Inferior parietal cortex (tissue), 1 donor: ENCODE measurements at regions not wholly inside any gene's neighbourhood (a gene's known extent, or its start where the extent isn't known, plus 50 kb on each side); places are given as distances from the start of the nearest gene placed in this dataset.
A peak's percentile ranks its signal among the peaks of the same experiment; 100 is the strongest.
"Not testable (repeated sequence)": the region's sequence is repeated elsewhere in the genome, so short reads cannot be mapped to it uniquely, and the experiment has no call there.

Source experiments
- DNase-seq: peaks from one replicate; pipeline ENCODE4 v3.0.0-alpha.2; 2016; ENCODE audit errors: extremely low spot score

DNA sequence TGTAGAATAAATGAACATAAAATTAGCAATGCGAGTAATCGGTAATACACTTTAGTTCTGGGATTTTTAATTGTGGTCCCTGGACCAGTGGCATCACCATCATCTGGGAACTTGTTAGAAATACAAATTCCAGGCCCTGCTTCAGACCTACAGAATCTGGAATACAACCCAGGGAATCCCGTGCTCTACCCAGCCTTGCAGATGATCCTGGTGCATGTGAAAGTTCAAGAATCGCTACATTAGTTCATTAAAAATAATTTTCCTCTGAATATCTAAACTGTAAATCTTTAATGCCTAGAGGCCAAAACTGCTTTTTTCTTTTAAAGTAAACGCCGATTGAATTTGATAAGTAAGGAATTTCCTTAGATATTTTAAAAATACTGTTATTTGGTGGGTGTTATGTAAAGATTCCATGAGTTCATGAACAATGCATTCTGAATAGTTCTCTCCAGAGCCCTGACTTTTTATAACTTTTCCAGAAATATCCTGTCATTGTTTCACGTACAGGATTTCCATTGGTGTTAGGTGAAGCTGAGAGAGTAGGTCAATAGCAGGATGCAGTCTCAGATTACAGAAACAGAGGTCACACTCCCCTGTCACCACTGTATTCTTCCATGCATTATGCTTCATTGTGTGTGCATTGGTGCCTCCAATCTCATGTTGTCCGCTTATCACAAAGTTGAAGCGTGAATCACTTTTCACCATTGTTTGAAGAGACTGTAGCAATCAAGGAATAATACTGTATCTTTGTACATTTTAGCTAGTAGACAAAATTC, 596.5 kb upstream of the KLF12 start:
- DNase-seq: no peak

DNA sequence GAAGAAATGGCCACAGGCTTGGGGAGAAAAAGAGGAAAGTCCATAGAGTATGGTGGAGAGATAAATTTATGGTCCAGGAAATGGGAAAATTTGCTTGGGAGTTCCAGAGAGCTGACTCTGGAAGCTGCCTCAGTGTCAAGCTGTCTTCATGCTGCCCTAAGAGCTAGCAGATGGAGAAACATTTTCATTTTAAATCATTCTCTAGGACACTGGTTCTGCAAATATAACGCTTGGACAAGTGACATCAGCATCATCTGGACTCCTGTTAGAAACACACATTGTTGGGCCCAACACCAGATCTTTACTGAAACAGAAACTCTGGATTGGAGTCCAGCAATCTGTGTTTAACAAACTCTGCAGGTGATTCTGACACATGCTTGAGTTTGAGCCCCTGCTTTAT, 592.0 kb upstream of the KLF12 start:
- DNase-seq: peak; percentile 14

DNA sequence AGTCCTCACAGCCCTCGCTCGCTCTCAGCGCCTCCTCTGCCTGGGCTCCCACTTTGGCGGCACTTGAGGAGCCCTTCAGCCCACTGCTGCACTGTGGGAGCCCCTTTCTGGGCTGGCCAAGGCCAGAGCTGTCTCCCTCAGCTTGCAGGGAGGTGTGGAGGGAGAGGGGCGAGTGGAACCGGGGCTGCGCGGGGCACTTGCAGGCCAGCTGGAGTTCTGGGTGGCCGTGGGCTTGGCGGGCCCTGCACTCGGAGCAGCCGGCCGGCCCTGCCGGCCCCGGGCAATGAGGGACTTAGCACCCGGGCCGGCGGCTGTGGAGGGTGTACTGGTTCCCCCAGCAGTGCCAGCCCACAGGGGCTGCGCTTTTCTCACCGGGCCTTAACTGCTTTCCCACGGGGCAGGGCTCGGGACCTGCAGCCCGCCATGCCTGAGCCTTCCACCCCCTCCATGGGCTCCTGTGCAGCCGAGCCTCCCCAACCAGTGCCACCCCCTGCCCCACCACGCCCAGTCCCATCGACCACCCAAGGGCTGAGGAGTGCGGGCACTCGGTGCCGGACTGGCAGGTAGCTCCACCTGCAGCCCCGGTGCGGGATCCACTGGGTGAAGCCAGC, 584.1 kb upstream of the KLF12 start:
- not testable (repeated sequence) for DNase-seq

DNA sequence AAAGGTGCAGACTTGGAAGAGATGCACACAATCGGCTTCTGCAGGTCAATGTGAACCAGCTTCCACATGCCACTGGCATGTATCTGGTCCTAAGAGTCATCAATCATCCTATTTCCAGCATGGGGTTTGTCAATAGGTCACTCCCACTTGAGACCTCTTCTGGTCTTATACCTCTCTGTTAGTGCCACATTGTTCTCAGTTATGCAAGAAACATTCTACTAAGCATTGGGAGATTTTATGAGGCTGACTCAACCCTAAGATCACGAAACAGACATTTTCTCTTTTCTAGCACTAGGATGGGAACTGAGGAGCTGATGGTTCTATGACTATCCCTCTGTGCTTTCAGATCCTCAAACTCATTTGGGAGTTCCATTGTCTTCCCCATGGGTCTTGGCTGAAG, 581.5 kb upstream of the KLF12 start:
- no peak for DNase-seq

DNA sequence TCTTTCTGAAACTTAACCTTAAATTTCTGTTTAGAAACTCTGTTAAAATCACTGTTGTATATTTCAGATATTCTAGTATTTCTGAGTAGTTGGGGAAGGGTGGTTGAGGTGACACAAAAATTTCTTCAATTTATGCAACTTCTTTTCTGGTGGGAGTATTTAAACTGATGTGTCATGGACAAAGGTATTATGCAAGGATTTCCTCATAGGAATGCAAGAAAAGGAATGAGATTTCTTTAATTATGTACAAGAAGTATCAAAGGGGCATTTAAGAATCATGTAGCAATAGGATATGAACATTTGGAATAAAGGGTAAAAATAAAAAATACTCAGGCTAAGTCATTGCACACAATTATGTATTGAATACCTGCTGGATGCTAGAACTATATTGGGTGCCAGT, 575.8 kb upstream of the KLF12 start:
- no peak for DNase-seq

DNA sequence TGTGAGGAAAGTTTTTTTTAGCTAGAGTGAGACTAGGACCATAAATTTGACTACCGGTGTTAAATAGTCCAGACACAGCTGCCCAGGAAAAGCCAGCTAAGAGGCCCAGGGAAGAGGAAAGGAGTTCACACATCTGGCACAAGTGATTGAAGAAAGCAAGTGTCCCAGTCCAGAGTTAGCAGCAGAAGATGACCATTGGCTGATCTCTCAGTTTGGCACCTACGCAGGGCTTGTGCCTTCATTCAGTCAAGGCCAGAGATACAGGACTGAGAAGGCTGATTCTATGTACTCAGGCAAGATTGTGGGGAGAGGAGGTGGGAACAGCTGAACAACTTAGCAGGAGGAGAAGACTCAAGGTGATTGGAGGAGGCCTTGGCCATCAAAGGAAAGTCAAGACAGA, 575.0 kb upstream of the KLF12 start:
- no peak for DNase-seq

DNA sequence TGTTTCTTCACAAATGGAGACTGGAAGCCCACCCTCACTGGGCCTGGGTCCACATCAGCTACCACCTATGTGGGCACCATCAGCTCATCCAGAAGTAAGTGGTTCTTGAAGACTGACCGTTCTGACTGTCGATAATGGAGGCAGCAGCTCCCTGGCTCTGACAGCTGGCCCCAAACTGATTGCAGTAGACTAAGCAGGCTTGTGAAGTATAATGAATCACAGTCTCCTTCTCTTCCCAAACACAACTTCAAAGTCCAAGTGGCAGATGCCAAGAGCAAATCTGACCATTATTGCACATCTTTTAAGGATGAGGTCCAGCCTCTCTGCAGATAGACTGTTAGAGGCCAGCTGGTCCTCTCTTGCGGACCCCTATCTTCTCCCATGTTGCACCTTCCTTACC, 574.4 kb upstream of the KLF12 start:
- no peak for DNase-seq

DNA sequence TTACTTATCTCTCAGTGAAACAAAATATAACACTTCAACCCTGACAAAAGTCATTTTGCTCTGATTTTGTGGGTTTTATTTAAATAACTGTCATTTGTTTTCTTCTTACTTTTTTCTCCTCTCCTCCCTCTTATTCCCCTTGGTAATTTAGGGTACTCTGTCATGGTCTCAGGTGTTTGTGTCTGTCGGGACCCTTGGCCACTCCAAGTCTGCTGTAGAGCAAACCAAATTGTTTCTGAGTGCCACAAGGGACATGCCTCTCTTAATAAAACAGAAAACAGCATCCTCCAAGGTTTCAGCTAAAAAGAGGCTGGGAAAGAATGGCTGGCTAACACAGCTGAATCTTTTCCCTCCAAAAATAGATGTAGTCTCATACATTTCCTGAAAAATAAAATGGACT, 573.1 kb upstream of the KLF12 start:
- DNase-seq: no peak

DNA sequence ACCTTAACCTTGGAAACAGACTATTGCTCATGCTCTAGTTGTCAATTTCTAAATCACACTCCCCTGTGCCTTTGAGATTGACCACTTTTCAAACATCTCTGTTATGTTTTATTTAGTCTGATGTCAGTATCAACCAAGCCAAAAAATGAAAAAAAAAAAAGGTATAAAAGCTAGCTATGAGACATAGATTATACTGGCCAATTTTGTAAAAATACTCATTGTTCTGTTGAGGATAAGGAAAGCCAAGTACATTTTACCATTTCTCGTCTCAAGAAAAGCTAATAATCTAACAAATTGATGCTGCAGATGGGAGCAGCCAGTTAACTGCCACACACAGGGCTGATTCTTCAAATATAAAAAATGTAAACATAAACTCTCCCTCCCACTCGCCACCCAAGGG, 572.6 kb upstream of the KLF12 start:
- no peak for DNase-seq

DNA sequence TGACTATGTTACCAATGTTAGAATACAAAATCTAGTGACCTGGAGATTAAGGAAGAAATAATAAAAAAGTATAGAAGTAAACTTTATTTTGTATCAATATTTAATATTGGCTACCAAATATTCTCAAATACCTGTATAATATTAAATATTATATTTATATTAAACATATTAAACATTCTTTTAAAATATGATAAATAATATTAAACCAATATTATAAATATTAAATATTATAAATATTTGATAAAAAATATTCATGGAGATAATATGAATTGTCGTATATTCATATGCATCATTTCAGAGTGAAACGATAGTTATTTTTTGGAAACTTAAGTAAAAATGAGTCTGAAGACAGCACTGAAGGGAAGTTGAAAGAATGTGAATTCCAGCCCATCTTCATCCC, 571.2 kb upstream of the KLF12 start:
- no peak for DNase-seq

DNA sequence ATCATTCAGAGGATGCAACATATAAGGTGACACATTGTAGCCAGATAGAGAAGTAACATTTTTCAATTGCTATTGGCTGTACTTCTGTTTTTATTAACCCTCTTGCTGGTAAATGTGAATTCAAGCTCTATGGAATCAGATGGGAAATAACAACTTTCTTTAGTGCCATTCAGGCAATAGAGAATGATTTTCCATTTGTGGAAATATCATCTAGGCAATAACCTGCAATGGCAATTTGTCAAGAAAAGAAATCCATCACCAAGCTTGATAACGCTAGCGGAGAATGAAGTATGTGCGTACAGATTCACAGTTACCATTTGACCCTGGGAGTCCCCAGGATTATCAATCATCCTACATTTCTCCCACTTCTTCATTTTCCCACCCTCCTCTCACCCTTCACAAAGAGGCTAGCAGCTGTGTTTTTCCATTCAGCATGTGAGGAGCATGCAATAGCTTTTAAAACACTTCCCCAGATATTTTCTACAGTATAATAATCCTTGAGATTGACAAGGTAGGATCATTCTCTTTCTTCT, 569.7 kb upstream of the KLF12 start:
- no peak for DNase-seq

DNA sequence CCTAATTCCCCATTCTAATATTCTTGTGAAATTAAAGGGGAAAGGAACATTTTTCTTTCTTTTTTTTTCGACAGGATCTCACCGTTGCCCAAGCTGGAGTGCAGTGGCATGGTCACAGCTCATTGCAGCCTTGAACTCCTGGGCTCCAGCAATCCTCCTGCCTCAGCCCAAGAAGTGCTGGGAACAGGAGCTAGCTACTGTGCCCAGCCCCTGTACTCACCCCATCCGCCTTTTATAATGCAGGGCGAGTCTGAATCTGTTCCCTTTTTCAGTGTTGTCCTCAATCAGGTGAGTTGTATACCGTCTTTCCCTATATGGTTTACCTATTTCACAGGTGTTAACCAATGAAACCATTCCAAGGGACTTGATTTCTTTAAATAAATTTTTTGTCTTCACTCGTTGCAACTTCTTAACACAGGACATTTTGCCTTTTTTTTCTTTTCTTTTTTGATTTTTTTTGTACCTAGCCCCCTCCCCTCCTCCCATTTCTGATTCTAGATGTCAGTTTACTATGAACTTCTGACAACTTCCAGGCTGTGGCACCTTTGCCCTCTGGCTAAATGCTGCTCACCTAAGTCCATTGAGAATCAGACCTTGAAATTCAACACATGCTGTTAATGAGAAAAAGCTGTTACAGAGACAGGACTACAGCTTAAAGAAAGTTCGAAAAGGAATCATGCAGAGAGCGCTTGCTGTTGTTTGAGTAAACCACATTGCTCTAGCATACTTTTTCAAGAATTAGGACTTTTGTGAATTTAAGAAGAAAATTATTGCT, 562.1 kb upstream of the KLF12 start:
- no peak for DNase-seq

DNA sequence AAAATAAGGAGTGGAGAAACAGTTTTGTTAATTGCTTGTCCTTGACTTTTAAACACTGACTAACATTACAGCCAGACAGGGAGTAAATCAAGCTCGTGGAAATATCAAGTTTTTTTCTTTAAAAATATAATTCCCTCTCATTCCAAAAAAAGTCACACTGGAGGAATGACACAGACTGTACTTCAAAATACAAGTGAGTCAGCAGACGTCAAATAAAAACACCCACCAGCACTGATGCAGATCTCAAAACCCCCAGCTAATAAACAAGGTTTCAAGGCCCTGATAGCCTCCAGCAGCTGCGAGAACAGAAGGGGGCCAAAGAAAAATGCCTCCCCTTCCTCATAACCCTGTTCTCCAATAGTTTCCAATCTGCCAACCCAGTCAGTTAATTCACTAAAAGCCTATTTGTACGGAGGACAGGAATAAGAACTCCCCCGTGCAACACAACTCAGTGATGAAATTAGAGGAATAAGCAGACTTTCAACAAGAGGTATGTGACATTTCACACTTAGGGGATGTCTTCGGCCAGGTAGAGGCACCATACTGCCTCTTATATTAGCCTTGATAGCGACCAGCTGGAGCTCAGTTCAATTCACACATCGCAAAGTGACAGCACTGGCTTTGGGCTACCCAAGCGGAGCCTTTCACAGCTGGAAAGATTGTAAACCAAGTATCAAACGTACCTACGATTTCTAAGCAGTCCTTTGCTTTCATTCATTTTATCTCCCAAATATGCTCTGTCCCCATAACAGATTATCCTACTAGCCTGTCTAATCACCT, 561.0 kb upstream of the KLF12 start:
- no peak for DNase-seq

DNA sequence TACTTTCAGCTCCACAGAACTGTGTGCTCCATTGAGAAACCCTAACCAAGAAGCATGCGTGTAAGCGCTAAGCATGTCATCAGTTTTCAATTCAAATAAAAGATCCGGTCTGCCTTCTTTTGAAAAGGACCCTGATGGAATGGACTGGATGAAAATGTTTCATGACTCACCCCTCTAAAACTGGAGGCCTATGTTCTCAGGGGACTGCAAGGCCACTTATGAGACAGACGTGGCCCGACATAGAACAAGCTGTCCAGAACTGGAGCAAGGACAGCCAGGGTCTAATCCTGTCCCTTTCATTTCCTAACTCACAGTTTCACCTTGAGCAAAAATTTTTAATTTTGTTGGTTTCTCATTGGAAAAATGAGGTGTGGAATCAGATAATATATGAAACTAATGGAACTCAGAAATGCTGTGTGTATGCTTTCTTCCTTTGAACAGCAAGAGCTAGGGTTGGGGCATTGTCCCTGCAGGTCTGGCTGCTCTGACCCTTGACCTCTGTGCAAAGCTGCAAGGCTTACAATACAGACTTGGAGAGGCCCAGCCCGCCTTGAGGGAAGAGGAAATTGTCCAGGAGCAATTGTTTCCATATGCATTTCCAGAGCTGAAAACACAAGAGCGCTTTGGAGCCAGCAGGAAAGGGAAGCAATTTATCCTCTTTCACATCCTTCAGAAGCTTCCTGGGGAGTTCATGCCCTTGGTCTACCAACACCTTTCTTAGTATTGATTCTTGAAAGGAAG, 553.4 kb upstream of the KLF12 start:
- no peak for DNase-seq

DNA sequence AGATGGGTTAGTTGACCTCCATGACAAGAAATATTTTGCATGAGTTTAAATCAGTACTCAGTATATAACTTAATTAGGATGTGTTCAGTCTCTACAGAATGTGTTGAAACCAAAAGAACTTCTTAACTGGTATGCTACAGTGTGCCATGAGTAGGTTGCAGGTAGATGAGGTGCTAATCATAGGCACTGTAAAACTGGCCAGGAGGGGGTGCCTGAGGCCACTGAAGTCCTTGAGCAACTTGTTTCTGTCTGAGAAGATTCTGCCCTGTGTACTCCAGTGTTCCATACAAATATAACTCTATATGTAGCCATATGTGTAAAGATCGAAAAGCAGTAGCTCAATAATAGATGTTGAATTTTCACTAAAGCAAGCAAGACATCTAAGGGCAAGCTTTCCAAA, 549.2 kb upstream of the KLF12 start:
- no peak for DNase-seq

DNA sequence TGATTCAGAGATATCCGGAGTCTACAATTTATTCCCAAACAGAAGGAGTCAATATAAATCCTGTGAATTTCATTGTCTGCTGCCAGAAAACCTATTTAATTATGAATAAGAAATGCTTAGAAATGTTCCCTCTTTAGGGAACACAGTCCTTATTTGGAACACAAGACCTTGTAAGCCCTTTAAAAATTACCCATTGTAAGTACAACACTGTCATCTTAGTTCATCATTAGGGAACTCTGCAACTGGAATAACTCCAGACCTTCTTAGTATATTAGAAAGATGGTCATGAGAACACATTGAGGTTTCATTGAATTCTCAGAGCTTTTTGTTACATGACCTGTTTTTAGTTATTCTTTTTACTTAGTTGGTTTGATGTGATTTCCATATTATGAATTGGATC, 548.5 kb upstream of the KLF12 start:
- no peak for DNase-seq

DNA sequence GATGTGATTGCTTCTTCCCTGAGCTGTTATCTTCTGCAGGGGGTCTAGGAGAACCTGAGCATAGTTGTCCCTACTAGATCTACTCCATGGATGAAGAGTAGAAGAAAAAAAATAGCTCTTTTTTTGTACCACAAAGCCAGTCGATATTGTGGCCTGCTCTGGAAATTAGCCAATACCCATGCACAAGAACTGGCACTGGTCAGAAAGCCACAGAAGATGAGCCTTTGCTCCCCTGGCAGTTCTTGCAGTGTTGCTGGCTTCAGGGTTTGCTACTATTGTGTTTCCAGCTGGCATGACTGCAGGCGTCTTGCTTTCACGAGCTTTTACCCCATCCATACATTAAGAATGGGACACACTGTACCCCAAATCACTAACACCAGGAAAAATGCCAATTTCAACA, 547.7 kb upstream of the KLF12 start:
- no peak for DNase-seq

DNA sequence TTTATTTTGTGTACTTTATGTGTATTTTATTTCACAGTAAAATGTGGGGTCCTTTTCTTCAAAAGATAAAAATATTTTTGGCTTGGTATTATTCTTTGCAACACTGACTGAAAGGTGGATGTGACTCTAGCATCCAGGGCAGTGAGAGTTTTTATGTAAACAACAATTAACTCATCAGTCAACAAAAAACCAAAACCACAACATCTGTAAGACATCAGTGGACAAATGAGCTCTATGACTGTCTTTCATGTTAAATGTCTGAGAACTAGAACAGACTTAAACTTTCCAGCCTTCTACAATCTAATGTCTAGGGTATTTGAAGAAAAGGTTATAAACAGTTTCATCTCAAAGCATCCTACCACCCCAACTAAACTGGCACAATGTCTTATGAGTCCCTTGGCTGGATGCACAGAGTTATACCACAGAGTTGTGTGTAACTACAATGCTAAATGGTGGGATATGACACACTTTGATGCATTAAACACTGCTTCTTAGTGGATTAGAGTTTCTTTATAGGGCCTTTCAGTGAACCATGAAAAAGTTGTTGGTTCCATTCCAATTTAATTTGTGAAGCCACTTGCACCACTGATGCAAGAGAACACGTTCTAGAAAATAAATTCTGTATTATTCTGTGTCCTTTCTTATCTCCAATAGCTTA, 544.2 kb upstream of the KLF12 start:
- no peak for DNase-seq

DNA sequence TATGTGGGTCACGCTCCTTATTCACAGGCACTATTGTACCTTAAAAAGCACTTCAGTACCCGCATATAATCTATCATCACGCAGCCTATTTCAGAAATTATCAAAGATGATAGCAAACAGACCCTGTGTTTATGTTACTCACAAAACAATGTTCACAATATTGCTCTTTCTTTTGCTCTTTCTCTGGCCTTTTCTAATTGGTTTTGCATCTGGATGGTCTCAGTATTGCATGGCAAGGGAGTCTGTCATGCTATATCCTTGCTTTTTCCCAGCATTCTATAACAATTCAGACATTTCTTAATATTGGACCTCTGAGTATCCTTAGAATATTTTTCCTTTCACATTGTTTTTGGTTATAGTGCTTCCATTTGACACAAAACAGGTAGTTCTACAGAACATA, 541.8 kb upstream of the KLF12 start:
- DNase-seq: no peak

DNA sequence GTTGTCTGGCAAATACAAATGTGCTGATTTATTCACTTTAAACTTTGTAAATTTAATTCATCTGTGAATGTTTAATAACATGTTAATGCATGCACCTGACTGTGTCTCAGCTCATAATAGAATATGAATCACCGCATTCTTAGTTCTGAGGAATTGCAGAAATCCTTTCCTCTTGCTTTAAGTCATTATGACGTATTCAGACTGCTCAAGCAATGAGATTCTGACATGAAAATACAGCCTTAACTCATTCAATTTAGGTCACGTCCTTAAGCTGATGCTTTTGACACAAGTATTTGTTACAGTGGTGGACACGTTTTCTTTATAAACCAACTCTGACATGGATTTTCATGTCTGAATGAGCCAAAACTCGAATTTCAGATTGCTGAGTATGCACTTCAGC, 541.0 kb upstream of the KLF12 start:
- no peak for DNase-seq

DNA sequence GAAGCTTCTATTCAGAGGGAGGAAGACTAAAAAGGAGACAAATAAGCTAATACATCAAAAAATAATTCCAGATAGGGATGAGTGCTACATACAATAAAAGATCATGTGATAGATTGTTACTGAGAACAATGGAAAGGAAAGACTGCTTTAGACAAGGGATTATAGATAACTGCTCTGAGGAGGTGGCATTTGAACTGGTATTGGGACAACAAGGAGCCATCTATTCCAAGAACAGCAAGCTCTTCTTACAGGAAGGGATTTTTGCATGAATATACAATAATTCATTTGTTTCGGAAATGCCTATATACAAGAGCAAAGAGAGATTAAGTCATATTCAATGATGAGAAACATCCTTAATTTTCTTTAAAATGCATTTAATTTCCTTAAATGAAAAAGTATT, 540.5 kb upstream of the KLF12 start:
- no peak for DNase-seq
